Fibroblast of lung (primary cell): ENCODE measurements at regions not wholly inside any gene's neighbourhood (a gene's known extent, or its start where the extent isn't known, plus 50 kb on each side); places are given as distances from the start of the nearest gene placed in this dataset.

Source experiments
- DNase-seq, 2 donors: peaks; one replicate each; pipeline versions ENCODE4 v3.0.0 to v3.0.0-alpha.2; 2010; ENCODE audit warnings: low read depth in 2 of 2
- H2AFZ ChIP-seq: 2 replicates; pipeline ENCODE4 v1.5.1; 2012; ENCODE audit warnings: low read length, control low read depth, inconsistent platforms
- H3K27ac ChIP-seq: 2 replicates; pipeline ENCODE4 v1.5.1; 2011; ENCODE audit warnings: low read length, control low read depth; ENCODE audit not compliant: insufficient read depth
- H3K27me3 ChIP-seq: 2 replicates; pipeline ENCODE4 v1.5.1; 2011; ENCODE audit warnings: mild to moderate bottlenecking, low read length; ENCODE audit not compliant: control insufficient read depth, insufficient read depth
- H3K36me3 ChIP-seq: 2 replicates; pipeline ENCODE4 v1.5.1; 2011; ENCODE audit warnings: low read length; ENCODE audit not compliant: control insufficient read depth, insufficient read depth
- H3K4me1 ChIP-seq: 2 replicates; pipeline ENCODE4 v1.5.1; 2011; ENCODE audit warnings: low read length; ENCODE audit not compliant: control insufficient read depth, insufficient read depth; ENCODE audit errors: extremely low read depth
- H3K4me2 ChIP-seq: 2 replicates; pipeline ENCODE4 v1.5.1; 2011; ENCODE audit warnings: low read length, control low read depth; ENCODE audit not compliant: insufficient read depth; ENCODE audit errors: extremely low read depth
- H3K4me3 ChIP-seq, 4 experiments: fragments of 200-600 bp in 1 of 4; sonication (generic) in 1 of 4; replicated peaks in 1 of 4; 2 replicates each; pipeline ENCODE4 v1.5.1; 2011 to 2016; ENCODE audit warnings: low read length in 4 of 4, low read depth in 3 of 4, mild to moderate bottlenecking in 3 of 4, control low read depth in 2 of 4, inconsistent platforms in 1 of 4, mixed read lengths in 1 of 4; ENCODE audit not compliant: insufficient read depth in 1 of 4; ENCODE audit errors: control extremely low read depth in 1 of 4
- H3K79me2 ChIP-seq: 2 replicates; pipeline ENCODE4 v1.5.1; 2012; ENCODE audit warnings: mild to moderate bottlenecking, low read length, inconsistent platforms; ENCODE audit not compliant: control insufficient read depth, insufficient read depth
- H3K9ac ChIP-seq: 2 replicates; pipeline ENCODE4 v1.5.1; 2011; ENCODE audit warnings: mild to moderate bottlenecking, low read length, control low read depth; ENCODE audit not compliant: insufficient read depth
- H3K9me3 ChIP-seq: 2 replicates; pipeline ENCODE4 v1.5.1; 2012; ENCODE audit warnings: low read depth, low read length; ENCODE audit not compliant: control insufficient read depth, insufficient read depth
- H4K20me1 ChIP-seq: 2 replicates; pipeline ENCODE4 v1.5.1; 2011; ENCODE audit warnings: low read length; ENCODE audit not compliant: control insufficient read depth, insufficient read depth; ENCODE audit errors: extremely low read depth
- CTCF ChIP-seq, 2 donors: IDR thresholded peaks in 1 of 2; conservative IDR thresholded peaks in 1 of 2; 1 replicate in 1 of 2; 2 replicates in 1 of 2; pipeline ENCODE4 v1.5.1; 2011 to 2012; ENCODE audit warnings: low read length in 2 of 2, control low read depth in 1 of 2, inconsistent platforms in 1 of 2, low read depth in 1 of 2, mild to moderate bottlenecking in 1 of 2
- EZH2 ChIP-seq: IDR thresholded peaks from 2 replicates; pipeline ENCODE4 v1.5.1; 2012; ENCODE audit warnings: low read length, control low read depth, mild to moderate bottlenecking; ENCODE audit errors: missing control alignments

- H4K20me1 ChIP-seq, result no peaks in the 10 kb centered on the region
- peaks cover 2% of the 10 kb centered on the region for H3K27me3 ChIP-seq
- no peak overlapping the region for H3K4me2 ChIP-seq
- no peak overlapping the region for H3K9ac ChIP-seq
- TF ChIP-seq CTCF (conservative IDR thresholded peaks at IDR 0.05 in 1 of 2, IDR thresholded peaks at IDR 0.05 in 1 of 2; ENCODE audit: low read depth in 1 of 2, low read length in 2 of 2) (no peak), EZH2 (no peak)
- no peak overlapping the region for H3K4me3 ChIP-seq
- H3K9me3 ChIP-seq, result no peaks in the 10 kb centered on the region
- no peaks in the 10 kb centered on the region for H3K36me3 ChIP-seq
- H2AFZ ChIP-seq, result no peak overlapping the region
- no peaks in the 10 kb centered on the region for H3K4me1 ChIP-seq
- DNase-seq, result no peak
- no peak overlapping the region for H3K27ac ChIP-seq
- no peaks in the 10 kb centered on the region for H3K79me2 ChIP-seq
Measured at GRCh38 chr2:100222844-100223243, 80.5 kb upstream of the AFF3 start.

- Histone ChIP-seq H3K4me3 (no peak overlapping the region), H3K4me1 (no peaks in the 10 kb centered on the region), H3K9me3 (no peaks in the 10 kb centered on the region), H3K27me3 (peaks cover 2% of the 10 kb centered on the region), H3K27ac (no peak overlapping the region), H4K20me1 (no peaks in the 10 kb centered on the region), H3K36me3 (no peaks in the 10 kb centered on the region), H3K4me2 (no peak overlapping the region), H3K79me2 (no peaks in the 10 kb centered on the region), H3K9ac (no peak overlapping the region), H2AFZ (no peak overlapping the region)
- DNase-seq, result no peak
- TF ChIP-seq EZH2 (no peak), CTCF (conservative IDR thresholded peaks at IDR 0.05 in 1 of 2, IDR thresholded peaks at IDR 0.05 in 1 of 2; ENCODE audit: low read depth in 1 of 2, low read length in 2 of 2) (no peak)
Measured at GRCh38 chr2:100218552-100218951, 76.2 kb upstream of the AFF3 start.

GRCh38 chr2:100217323-100217722 is 74.9 kb upstream of the AFF3 start:
- Histone ChIP-seq H3K27me3 (peaks cover 2% of the 10 kb centered on the region), H2AFZ (no peak overlapping the region), H3K4me1 (no peaks in the 10 kb centered on the region)

More at GRCh38 chr2:100217323-100217722, 74.9 kb upstream of the AFF3 start:
- TF ChIP-seq CTCF (conservative IDR thresholded peaks at IDR 0.05 in 1 of 2, IDR thresholded peaks at IDR 0.05 in 1 of 2; ENCODE audit: low read depth in 1 of 2, low read length in 2 of 2) (no peak), EZH2 (no peak)
- H4K20me1 ChIP-seq, result no peaks in the 10 kb centered on the region
- H3K79me2 ChIP-seq, result no peaks in the 10 kb centered on the region
- no peaks in the 10 kb centered on the region for H3K9me3 ChIP-seq
- H3K27ac ChIP-seq, result no peak overlapping the region
- H3K9ac ChIP-seq, result no peak overlapping the region
- H3K36me3 ChIP-seq, result no peaks in the 10 kb centered on the region
- no peak overlapping the region for H3K4me3 ChIP-seq
- no peak overlapping the region for H3K4me2 ChIP-seq
- no peak for DNase-seq
